ENCODE measurements at regions not wholly inside any gene's neighbourhood (a gene's known extent, or its start where the extent isn't known, plus 50 kb on each side); places are given as distances from the start of the nearest gene placed in this dataset.

- DNase-seq (ENCODE audit: low read depth), result no peak
- no peak for TF ChIP-seq CTCF (conservative IDR thresholded peaks at IDR 0.05; ENCODE audit: low read length)
- no peak overlapping the region for H3K4me3 ChIP-seq (ENCODE audit: low read length)
These were observed 85.3 kb upstream of the PCSK2 start for GRCh38 chr20:17141568-17141967.

GRCh38 chr20:17142666-17143065 is 84.2 kb upstream of the PCSK2 start:
- TF ChIP-seq CTCF (conservative IDR thresholded peaks at IDR 0.05; ENCODE audit: low read length), result no peak
- no peak for DNase-seq (ENCODE audit: low read depth)
- no peak overlapping the region for H3K4me3 ChIP-seq (ENCODE audit: low read length)

- DNase-seq (ENCODE audit: low read depth), result no peak
- no peak overlapping the region for H3K4me3 ChIP-seq (ENCODE audit: low read length)
- TF ChIP-seq CTCF (conservative IDR thresholded peaks at IDR 0.05; ENCODE audit: low read length), result no peak
These were observed 76.0 kb upstream of the PCSK2 start for GRCh38 chr20:17150858-17151257.

- DNase-seq (ENCODE audit: low read depth), result no peak
- no peak for TF ChIP-seq CTCF (conservative IDR thresholded peaks at IDR 0.05; ENCODE audit: low read length)
- no peak overlapping the region for H3K4me3 ChIP-seq (ENCODE audit: low read length)
These were observed 71.4 kb upstream of the PCSK2 start for GRCh38 chr20:17155401-17155800.

- H3K4me3 ChIP-seq (ENCODE audit: low read length), result no peak overlapping the region
- DNase-seq (ENCODE audit: low read depth), result no peak
- TF ChIP-seq CTCF (conservative IDR thresholded peaks at IDR 0.05; ENCODE audit: low read length), result no peak
These were observed 68.1 kb upstream of the PCSK2 start for GRCh38 chr20:17158701-17159100.

- no peak overlapping the region for H3K4me3 ChIP-seq (ENCODE audit: low read length)
- peak; percentile 11 for DNase-seq (ENCODE audit: low read depth)
- TF ChIP-seq CTCF (conservative IDR thresholded peaks at IDR 0.05; ENCODE audit: low read length), result no peak
These were observed 65.0 kb upstream of the PCSK2 start for GRCh38 chr20:17161673-17162481.

GRCh38 chr20:17168026-17168612 is 58.7 kb upstream of the PCSK2 start:
- H3K4me3 ChIP-seq (ENCODE audit: low read length), result no peak overlapping the region

More at GRCh38 chr20:17168026-17168612, 58.7 kb upstream of the PCSK2 start:
- no peak for TF ChIP-seq CTCF (conservative IDR thresholded peaks at IDR 0.05; ENCODE audit: low read length)
- no peak for DNase-seq (ENCODE audit: low read depth)
